ENCODE measurements at regions not wholly inside any gene's neighbourhood (a gene's known extent, or its start where the extent isn't known, plus 50 kb on each side); places are given as distances from the start of the nearest gene placed in this dataset.

GRCh38 chr19:31974290-31974689 lies 371.1 kb upstream of the ZNF507 start:
- no peaks in the 10 kb centered on the region for H3K9me3 ChIP-seq
- intact Hi-C loops (cut with DNase I) = no loop called here
- H3K4me1 ChIP-seq = no peaks in the 10 kb centered on the region
- TF ChIP-seq POLR2A (IDR thresholded peaks at IDR 0.05) (no peak), CTCF (IDR thresholded peaks at IDR 0.05) (no peak)
- no peak for DNase-seq
- H3K36me3 ChIP-seq = no peaks in the 10 kb centered on the region
- WGBS, 2 donors = 75 to 80% methylated on average over 2 to 4 of the region's 4 CpGs
- no peaks in the 10 kb centered on the region for H3K27me3 ChIP-seq
- H3K4me3 ChIP-seq = no peak overlapping the region
- H3K27ac ChIP-seq = no peak overlapping the region

- Histone ChIP-seq H3K36me3 (no peaks in the 10 kb centered on the region), H3K27me3 (no peaks in the 10 kb centered on the region), H3K4me3 (no peak overlapping the region), H3K9me3 (no peaks in the 10 kb centered on the region), H3K27ac (no peak overlapping the region), H3K4me1 (no peaks in the 10 kb centered on the region)
- WGBS, 2 donors = 84 to 94% methylated on average over 3 to 4 of the region's 4 CpGs
- intact Hi-C loops (cut with DNase I) = no loop called here
- DNase-seq = no peak
- no peak for TF ChIP-seq POLR2A (IDR thresholded peaks at IDR 0.05)
- TF ChIP-seq CTCF (IDR thresholded peaks at IDR 0.05) = no peak
These were observed 370.5 kb upstream of the ZNF507 start for GRCh38 chr19:31974941-31975340.

GRCh38 chr19:31975461-31975860 lies 369.9 kb upstream of the ZNF507 start:
- 80 to 84% methylated on average over 4 of the region's 4 CpGs for WGBS, 2 donors
- no peak overlapping the region for H3K27ac ChIP-seq
- no peaks in the 10 kb centered on the region for H3K27me3 ChIP-seq
- intact Hi-C loops (cut with DNase I) = no loop called here
- TF ChIP-seq CTCF (IDR thresholded peaks at IDR 0.05) (no peak), POLR2A (IDR thresholded peaks at IDR 0.05) (no peak)
- no peak for DNase-seq
- no peak overlapping the region for H3K4me3 ChIP-seq
- H3K4me1 ChIP-seq = no peaks in the 10 kb centered on the region
- H3K36me3 ChIP-seq = no peaks in the 10 kb centered on the region
- H3K9me3 ChIP-seq = no peaks in the 10 kb centered on the region

- no peak for DNase-seq
- 74 to 92% methylated on average over 5 of the region's 6 CpGs for WGBS, 2 donors
- Histone ChIP-seq H3K27ac (no peak overlapping the region), H3K9me3 (no peaks in the 10 kb centered on the region), H3K4me3 (no peak overlapping the region), H3K36me3 (no peaks in the 10 kb centered on the region), H3K4me1 (no peaks in the 10 kb centered on the region), H3K27me3 (no peaks in the 10 kb centered on the region)
- TF ChIP-seq CTCF (IDR thresholded peaks at IDR 0.05) (no peak), POLR2A (IDR thresholded peaks at IDR 0.05) (no peak)
- intact Hi-C loops (cut with DNase I) = no loop called here
These were observed 368.5 kb upstream of the ZNF507 start for GRCh38 chr19:31976775-31977536.

GRCh38 chr19:31979362-31979761 lies 366.0 kb upstream of the ZNF507 start:
- DNase-seq = no peak
- Histone ChIP-seq H3K4me3 (no peak overlapping the region), H3K4me1 (no peaks in the 10 kb centered on the region), H3K27me3 (no peaks in the 10 kb centered on the region), H3K27ac (no peak overlapping the region), H3K36me3 (no peaks in the 10 kb centered on the region), H3K9me3 (no peaks in the 10 kb centered on the region)
- WGBS, 2 donors = 46 to 68% methylated on average over 2 to 5 of the region's 5 CpGs
- no peak for TF ChIP-seq CTCF (IDR thresholded peaks at IDR 0.05)
- TF ChIP-seq POLR2A (IDR thresholded peaks at IDR 0.05) = no peak
- intact Hi-C loops (cut with DNase I) = no loop called here
